ENCODE measurements at regions not wholly inside any gene's neighbourhood (a gene's known extent, or its start where the extent isn't known, plus 50 kb on each side); places are given as distances from the start of the nearest gene placed in this dataset.

DNA sequence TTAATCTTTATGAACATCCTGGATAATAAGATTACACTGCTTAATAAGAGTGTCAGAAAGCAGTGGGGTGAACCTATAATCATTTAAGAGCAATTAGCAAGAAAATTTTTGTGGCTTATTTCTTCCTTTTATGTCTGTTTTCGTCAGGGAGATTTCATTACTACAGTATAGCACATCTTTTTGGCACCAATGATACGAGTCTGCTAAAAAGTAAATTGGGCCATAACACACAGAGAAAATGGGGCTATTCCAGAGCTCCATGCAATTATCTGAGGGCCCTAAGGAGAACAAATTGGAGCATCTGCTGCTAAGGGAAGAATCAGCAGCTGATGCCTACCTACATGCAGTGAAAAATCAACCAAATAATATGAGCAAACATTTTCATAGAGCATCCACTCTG, 330.3 kb upstream of the NCAM2 start:
- no peak overlapping the region for H3K27ac ChIP-seq (ENCODE audit: low read depth, low read length)
- no peak overlapping the region for H3K4me3 ChIP-seq (ENCODE audit: low read depth, low read length)
- ChIA-PET POLR2A (no interaction called here), CTCF (no interaction called here)
- no peak for DNase-seq (ENCODE audit: low read depth, low spot score)
- TF ChIP-seq, protein P1, sequence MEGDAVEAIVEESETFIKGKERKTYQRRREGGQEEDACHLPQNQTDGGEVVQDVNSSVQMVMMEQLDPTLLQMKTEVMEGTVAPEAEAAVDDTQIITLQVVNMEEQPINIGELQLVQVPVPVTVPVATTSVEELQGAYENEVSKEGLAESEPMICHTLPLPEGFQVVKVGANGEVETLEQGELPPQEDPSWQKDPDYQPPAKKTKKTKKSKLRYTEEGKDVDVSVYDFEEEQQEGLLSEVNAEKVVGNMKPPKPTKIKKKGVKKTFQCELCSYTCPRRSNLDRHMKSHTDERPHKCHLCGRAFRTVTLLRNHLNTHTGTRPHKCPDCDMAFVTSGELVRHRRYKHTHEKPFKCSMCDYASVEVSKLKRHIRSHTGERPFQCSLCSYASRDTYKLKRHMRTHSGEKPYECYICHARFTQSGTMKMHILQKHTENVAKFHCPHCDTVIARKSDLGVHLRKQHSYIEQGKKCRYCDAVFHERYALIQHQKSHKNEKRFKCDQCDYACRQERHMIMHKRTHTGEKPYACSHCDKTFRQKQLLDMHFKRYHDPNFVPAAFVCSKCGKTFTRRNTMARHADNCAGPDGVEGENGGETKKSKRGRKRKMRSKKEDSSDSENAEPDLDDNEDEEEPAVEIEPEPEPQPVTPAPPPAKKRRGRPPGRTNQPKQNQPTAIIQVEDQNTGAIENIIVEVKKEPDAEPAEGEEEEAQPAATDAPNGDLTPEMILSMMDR (IDR thresholded peaks at IDR 0.05; ENCODE audit: low read depth, low read length): no peak
- peaks cover 4% of the 10 kb centered on the region; the same call in 1 of the 2 replicates for H3K9me3 ChIP-seq (ENCODE audit: control insufficient read depth, insufficient read depth, low read length)
- H3K27me3 ChIP-seq (ENCODE audit: control insufficient read depth, insufficient read depth, low read length): no peaks in the 10 kb centered on the region

DNA sequence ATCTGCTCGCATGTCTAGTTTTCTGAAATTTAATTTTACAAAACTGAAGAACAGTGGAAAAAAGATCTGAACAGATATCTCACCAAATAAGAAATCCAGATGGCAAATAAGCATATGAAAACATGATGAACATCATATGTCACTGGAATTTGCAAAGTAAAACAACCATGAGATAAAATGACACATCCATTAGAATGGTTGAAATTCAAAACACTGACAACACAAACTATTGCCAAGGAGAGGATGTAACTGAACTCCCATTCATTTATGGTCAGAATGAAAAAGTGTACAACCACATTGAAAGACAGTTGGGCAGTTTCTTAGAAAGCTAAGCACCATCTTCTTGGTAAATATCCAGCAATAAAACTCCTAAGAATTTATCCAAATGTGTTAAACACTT, 312.7 kb upstream of the NCAM2 start:
- H3K4me3 ChIP-seq (ENCODE audit: low read depth, low read length): no peak overlapping the region
- no peak for DNase-seq (ENCODE audit: low read depth, low spot score)
- TF ChIP-seq, protein P1 (IDR thresholded peaks at IDR 0.05; ENCODE audit: low read depth, low read length): no peak
- CTCF ChIA-PET: no interaction called here
- POLR2A ChIA-PET: no interaction called here
- peaks cover 7% of the 10 kb centered on the region for H3K9me3 ChIP-seq (ENCODE audit: control insufficient read depth, insufficient read depth, low read length)
- H3K27me3 ChIP-seq (ENCODE audit: control insufficient read depth, insufficient read depth, low read length): no peaks in the 10 kb centered on the region
- H3K27ac ChIP-seq (ENCODE audit: low read depth, low read length): no peak overlapping the region

DNA sequence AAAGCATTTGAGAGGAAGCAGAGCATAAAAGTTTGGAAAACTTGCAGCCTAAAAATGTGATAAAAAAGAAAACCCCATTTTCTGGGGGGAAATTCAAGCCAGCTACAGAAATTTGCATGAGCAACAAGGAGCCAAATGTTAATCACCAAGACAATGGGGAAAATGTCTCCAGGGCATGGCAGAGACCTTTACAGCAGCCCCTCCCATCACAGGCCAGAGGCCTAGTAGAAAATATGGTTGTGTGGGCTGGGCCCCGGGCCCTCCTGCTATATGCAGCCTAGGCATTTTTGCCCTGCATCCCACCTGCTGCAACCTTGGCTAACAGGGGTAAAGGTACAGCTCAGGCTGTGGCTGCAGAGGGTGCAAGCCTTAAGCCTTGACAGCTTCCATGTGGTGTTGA, 299.6 kb upstream of the NCAM2 start:
- POLR2A ChIA-PET: no interaction called here
- Histone ChIP-seq H3K27me3 (ENCODE audit: control insufficient read depth, insufficient read depth, low read length) (no peaks in the 10 kb centered on the region), H3K27ac (ENCODE audit: low read depth, low read length) (no peak overlapping the region), H3K4me3 (ENCODE audit: low read depth, low read length) (no peak overlapping the region), H3K9me3 (ENCODE audit: control insufficient read depth, insufficient read depth, low read length) (peaks cover 10% of the 10 kb centered on the region)
- no peak for DNase-seq (ENCODE audit: low read depth, low spot score)
- CTCF ChIA-PET: no interaction called here
- TF ChIP-seq, protein P1 (IDR thresholded peaks at IDR 0.05; ENCODE audit: low read depth, low read length): no peak

DNA sequence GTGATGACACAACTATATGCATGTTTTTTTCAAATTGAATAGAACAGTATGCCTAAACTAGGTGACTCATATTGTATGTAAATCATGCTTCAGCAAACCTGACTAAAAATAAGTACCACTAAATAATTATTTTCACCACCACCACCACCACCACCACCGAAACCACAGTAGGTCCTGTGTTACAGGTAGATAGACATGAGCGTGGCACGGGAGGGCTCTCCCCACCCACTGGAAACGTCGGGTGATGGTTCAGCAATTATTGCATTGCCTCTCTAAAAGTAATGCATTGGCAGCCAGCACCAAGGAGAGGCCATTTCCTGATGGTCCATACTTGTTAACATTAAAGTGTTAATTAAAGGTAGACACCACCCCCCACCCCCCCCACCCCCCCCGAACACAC, 297.0 kb upstream of the NCAM2 start:
- DNase-seq (ENCODE audit: low read depth, low spot score): no peak
- H3K27ac ChIP-seq (ENCODE audit: low read depth, low read length): no peak overlapping the region
- TF ChIP-seq, protein P1 (IDR thresholded peaks at IDR 0.05; ENCODE audit: low read depth, low read length): no peak
- H3K27me3 ChIP-seq (ENCODE audit: control insufficient read depth, insufficient read depth, low read length): no peaks in the 10 kb centered on the region
- CTCF ChIA-PET: no interaction called here
- POLR2A ChIA-PET: no interaction called here
- H3K9me3 ChIP-seq (ENCODE audit: control insufficient read depth, insufficient read depth, low read length): peaks cover 8% of the 10 kb centered on the region
- H3K4me3 ChIP-seq (ENCODE audit: low read depth, low read length): no peak overlapping the region

DNA sequence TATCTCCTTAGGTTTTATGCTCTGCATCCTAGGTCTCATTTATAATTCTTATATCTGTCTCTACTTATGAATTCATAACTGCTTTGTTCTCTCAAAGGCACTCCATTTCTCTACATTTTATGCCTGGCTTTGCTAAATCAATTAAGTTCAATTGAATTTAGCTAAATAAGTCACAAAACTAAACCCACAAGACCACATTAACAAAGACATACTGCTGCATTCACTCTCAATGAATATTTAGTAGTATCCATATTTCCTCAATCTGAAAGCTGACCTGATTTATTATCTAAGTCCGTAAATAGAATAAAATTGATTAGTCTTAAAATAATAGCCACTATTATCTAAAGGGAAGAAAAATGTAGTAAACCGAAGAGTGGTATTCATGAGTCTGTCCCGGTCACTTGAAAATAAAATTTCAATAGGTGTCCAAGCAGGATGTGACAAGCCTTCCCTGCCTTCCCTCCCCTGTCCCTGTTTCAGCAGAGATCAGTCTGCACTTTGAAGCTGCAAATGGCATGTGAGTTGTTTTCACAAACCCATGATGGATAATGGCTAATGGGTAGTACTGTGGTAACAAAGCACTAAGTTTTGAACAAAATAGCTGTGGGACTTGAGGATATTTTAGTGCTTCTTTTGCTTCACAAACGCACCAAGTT, 295.0 kb upstream of the NCAM2 start:
- ChIA-PET POLR2A (no interaction called here), CTCF (no interaction called here)
- Histone ChIP-seq H3K27ac (ENCODE audit: low read depth, low read length) (no peak overlapping the region), H3K4me3 (ENCODE audit: low read depth, low read length) (no peak overlapping the region), H3K9me3 (ENCODE audit: control insufficient read depth, insufficient read depth, low read length) (peaks cover 11% of the 10 kb centered on the region), H3K27me3 (ENCODE audit: control insufficient read depth, insufficient read depth, low read length) (no peaks in the 10 kb centered on the region)
- TF ChIP-seq, protein P1 (IDR thresholded peaks at IDR 0.05; ENCODE audit: low read depth, low read length): no peak
- no peak for DNase-seq (ENCODE audit: low read depth, low spot score)

All from AG04450 (cell line).